Thyroid gland (tissue), 4 donors: ENCODE measurements at regions not wholly inside any gene's neighbourhood (a gene's known extent, or its start where the extent isn't known, plus 50 kb on each side); places are given as distances from the start of the nearest gene placed in this dataset.

Experiments
- POLR2A ChIP-seq, 2 donors: fragments of 450-650 bp; IDR thresholded peaks; one replicate each; pipeline ENCODE4 v1.6.1; 2017; ENCODE audit warnings: antibody characterized with exemption in 2 of 2, mild to moderate bottlenecking in 2 of 2, moderate library complexity in 1 of 2
- TF ChIP-seq, protein P1 (sequence below), 6 experiments: fragments of 200-600 bp in 3 of 6; fragments of 450-650 bp in 3 of 6; sonication (generic) in 3 of 6; IDR thresholded peaks; one replicate each; pipeline ENCODE4 v1.5.1; 2016 to 2019; ENCODE audit warnings: antibody characterized with exemption in 6 of 6, mild to moderate bottlenecking in 2 of 6, inconsistent platforms in 1 of 6, moderate library complexity in 1 of 6

DNA sequence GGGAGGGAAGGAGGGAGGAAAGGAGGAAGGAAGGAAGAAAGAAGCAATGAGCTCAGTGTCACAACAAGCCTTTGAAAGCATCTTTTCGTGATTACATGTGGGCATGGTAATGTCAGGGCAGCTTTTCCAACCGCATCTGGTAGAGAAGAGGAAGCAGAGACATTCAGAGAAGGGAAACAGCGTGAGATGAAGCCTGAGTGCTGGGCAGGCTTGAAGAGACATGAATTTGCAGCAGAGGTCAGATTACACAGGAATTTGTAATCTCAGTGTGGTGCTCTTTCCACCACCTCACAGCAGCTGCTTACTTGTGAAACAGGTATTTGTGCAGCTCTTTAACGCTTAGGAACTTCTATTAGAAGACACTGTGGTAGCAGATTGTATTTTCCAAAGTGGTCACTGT is 289.5 kb upstream of the C11orf87 start:
- TF ChIP-seq, protein P1, sequence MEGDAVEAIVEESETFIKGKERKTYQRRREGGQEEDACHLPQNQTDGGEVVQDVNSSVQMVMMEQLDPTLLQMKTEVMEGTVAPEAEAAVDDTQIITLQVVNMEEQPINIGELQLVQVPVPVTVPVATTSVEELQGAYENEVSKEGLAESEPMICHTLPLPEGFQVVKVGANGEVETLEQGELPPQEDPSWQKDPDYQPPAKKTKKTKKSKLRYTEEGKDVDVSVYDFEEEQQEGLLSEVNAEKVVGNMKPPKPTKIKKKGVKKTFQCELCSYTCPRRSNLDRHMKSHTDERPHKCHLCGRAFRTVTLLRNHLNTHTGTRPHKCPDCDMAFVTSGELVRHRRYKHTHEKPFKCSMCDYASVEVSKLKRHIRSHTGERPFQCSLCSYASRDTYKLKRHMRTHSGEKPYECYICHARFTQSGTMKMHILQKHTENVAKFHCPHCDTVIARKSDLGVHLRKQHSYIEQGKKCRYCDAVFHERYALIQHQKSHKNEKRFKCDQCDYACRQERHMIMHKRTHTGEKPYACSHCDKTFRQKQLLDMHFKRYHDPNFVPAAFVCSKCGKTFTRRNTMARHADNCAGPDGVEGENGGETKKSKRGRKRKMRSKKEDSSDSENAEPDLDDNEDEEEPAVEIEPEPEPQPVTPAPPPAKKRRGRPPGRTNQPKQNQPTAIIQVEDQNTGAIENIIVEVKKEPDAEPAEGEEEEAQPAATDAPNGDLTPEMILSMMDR (IDR thresholded peaks at IDR 0.05), result no peak
- TF ChIP-seq POLR2A (IDR thresholded peaks at IDR 0.05), result no peak
